Suprapubic skin (tissue), 4 donors: ENCODE measurements at regions not wholly inside any gene's neighbourhood (a gene's known extent, or its start where the extent isn't known, plus 50 kb on each side); places are given as distances from the start of the nearest gene placed in this dataset.
"Not testable (repeated sequence)": the region's sequence is repeated elsewhere in the genome, so short reads cannot be mapped to it uniquely, and the experiment has no call there.

ENCODE experiments used
- DNase-seq, 2 donors: peaks; one replicate each; pipeline ENCODE4 v3.0.0-alpha.2; 2019; ENCODE audit warnings: low spot score in 2 of 2
- H3K27ac ChIP-seq: fragments of 200-600 bp; sonication (generic); one replicate; pipeline ENCODE4 v1.5.1; 2019
- H3K27me3 ChIP-seq: fragments of 200-600 bp; sonication (generic); one replicate; pipeline ENCODE4 v1.5.1; 2019
- H3K36me3 ChIP-seq: fragments of 200-600 bp; sonication (generic); one replicate; pipeline ENCODE4 v1.5.1; 2019
- H3K4me1 ChIP-seq: fragments of 200-600 bp; sonication (generic); one replicate; pipeline ENCODE4 v1.5.1; 2019
- H3K4me3 ChIP-seq: fragments of 200-600 bp; sonication (generic); one replicate; pipeline ENCODE4 v1.5.1; 2019; ENCODE audit warnings: mild to moderate bottlenecking
- H3K9me3 ChIP-seq: fragments of 200-600 bp; sonication (generic); one replicate; pipeline ENCODE4 v1.5.1; 2019
- CTCF ChIP-seq, 2 donors: fragments of 200-600 bp in 1 of 2; fragments of 450-650 bp in 1 of 2; sonication (generic) in 1 of 2; IDR thresholded peaks; one replicate each; pipeline ENCODE4 v1.5.1; 2016 to 2019; ENCODE audit warnings: antibody characterized with exemption in 2 of 2, mild to moderate bottlenecking in 1 of 2, moderate library complexity in 1 of 2
- EP300 ChIP-seq: sonication (generic); formaldehyde crosslinking; IDR thresholded peaks from one replicate; pipeline ENCODE4 v1.6.1; 2017; ENCODE audit warnings: antibody characterized with exemption
- POLR2A ChIP-seq, 2 donors: fragments of 450-650 bp; IDR thresholded peaks; one replicate each; pipeline ENCODE4 v1.6.1; 2017; ENCODE audit warnings: antibody characterized with exemption in 2 of 2, mild to moderate bottlenecking in 2 of 2, moderate library complexity in 2 of 2
- POLR2AphosphoS5 ChIP-seq, 3 donors: sonication (generic); formaldehyde crosslinking; IDR thresholded peaks; one replicate each; pipeline ENCODE4 v1.6.1; 2017; ENCODE audit warnings: antibody characterized with exemption in 3 of 3
- WGBS: methylation state at CpG from one replicate; pipeline ENCODE4 v1.1.5; 2018; 5-methylcytosine and 5-hydroxymethylcytosine counted together

DNA sequence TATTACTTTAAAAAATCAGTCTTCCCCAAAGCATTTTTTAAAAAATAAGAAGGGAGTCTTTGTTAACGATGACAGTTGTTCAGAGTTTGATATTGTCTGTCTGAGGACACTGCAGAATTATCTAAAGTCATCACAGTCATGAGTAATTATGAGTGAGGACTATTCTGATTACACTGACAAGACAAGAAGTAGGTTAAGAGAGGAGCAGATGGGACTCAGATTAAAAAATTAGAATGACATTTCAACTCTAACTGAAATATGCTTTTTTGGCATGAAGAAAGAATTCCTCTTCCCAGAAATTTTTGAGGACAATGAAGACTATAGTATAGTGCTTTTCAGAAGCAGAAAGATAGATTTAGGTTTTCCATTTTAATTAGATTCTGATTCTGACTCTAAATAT, 456.5 kb downstream of the EPHA7 start:
- DNase-seq, result no peak
- Histone ChIP-seq H3K4me1 (no peaks in the 10 kb centered on the region), H3K36me3 (no peaks in the 10 kb centered on the region), H3K27ac (no peak overlapping the region), H3K9me3 (peaks cover 7% of the 10 kb centered on the region), H3K4me3 (no peak overlapping the region), H3K27me3 (no peaks in the 10 kb centered on the region)
- 58% methylated on average over 1 of the region's 1 CpG for WGBS
- no peak for TF ChIP-seq POLR2A (IDR thresholded peaks at IDR 0.05)

- 89% methylated on average over 6 of the region's 7 CpGs for WGBS
- H3K36me3 ChIP-seq, DNase-seq: not testable (repeated sequence)
Observed at GRCh38 chr6:92952111-92952510, 467.2 kb downstream of the EPHA7 start.

GRCh38 chr6:92945799-92946198, 473.6 kb downstream of the EPHA7 start:
- 76% methylated on average over 3 of the region's 3 CpGs for WGBS
- H3K9me3 ChIP-seq, result no peaks in the 10 kb centered on the region
- no peaks in the 10 kb centered on the region for H3K4me1 ChIP-seq
- DNase-seq, result no peak
- H3K36me3 ChIP-seq, result no peaks in the 10 kb centered on the region
- no peak overlapping the region for H3K4me3 ChIP-seq
- TF ChIP-seq POLR2A (IDR thresholded peaks at IDR 0.05), result no peak
- no peak for TF ChIP-seq POLR2AphosphoS5 (IDR thresholded peaks at IDR 0.05)
- no peak for TF ChIP-seq CTCF (IDR thresholded peaks at IDR 0.05)
- TF ChIP-seq EP300, result no peak
- H3K27ac ChIP-seq, result no peak overlapping the region
- no peaks in the 10 kb centered on the region for H3K27me3 ChIP-seq

More at GRCh38 chr6:92952111-92952510, 467.2 kb downstream of the EPHA7 start:
- not testable (repeated sequence) for H3K27ac ChIP-seq, H3K9me3 ChIP-seq, H3K4me1 ChIP-seq, H3K27me3 ChIP-seq, H3K4me3 ChIP-seq

GRCh38 chr6:92944132-92944531, 475.2 kb downstream of the EPHA7 start:
- no peak overlapping the region for H3K27ac ChIP-seq
- H3K36me3 ChIP-seq, result no peaks in the 10 kb centered on the region
- no peaks in the 10 kb centered on the region for H3K9me3 ChIP-seq
- H3K27me3 ChIP-seq, result no peaks in the 10 kb centered on the region
- DNase-seq, result no peak
- H3K4me3 ChIP-seq, result no peak overlapping the region
- 87% methylated on average over 1 of the region's 1 CpG for WGBS
- H3K4me1 ChIP-seq, result no peaks in the 10 kb centered on the region
- TF ChIP-seq POLR2A (IDR thresholded peaks at IDR 0.05), result no peak
- no peak for TF ChIP-seq EP300
- no peak for TF ChIP-seq POLR2AphosphoS5 (IDR thresholded peaks at IDR 0.05)
- no peak for TF ChIP-seq CTCF (IDR thresholded peaks at IDR 0.05)

GRCh38 chr6:92942549-92942948, 476.8 kb downstream of the EPHA7 start:
- H3K27ac ChIP-seq, result no peak overlapping the region
- H3K36me3 ChIP-seq, result no peaks in the 10 kb centered on the region
- no peaks in the 10 kb centered on the region for H3K4me1 ChIP-seq
- H3K27me3 ChIP-seq, result no peaks in the 10 kb centered on the region
- no peaks in the 10 kb centered on the region for H3K9me3 ChIP-seq
- no peak for TF ChIP-seq CTCF (IDR thresholded peaks at IDR 0.05)
- H3K4me3 ChIP-seq, result no peak overlapping the region
- no peak for DNase-seq

GRCh38 chr6:92934625-92935024, 484.7 kb downstream of the EPHA7 start:
- H3K4me1 ChIP-seq, result no peaks in the 10 kb centered on the region
- H3K4me3 ChIP-seq, result no peak overlapping the region
- H3K9me3 ChIP-seq, result no peaks in the 10 kb centered on the region
- H3K27ac ChIP-seq, result no peak overlapping the region
- TF ChIP-seq POLR2A (IDR thresholded peaks at IDR 0.05) (no peak), EP300 (no peak), POLR2AphosphoS5 (IDR thresholded peaks at IDR 0.05) (no peak), CTCF (IDR thresholded peaks at IDR 0.05) (no peak)
- H3K36me3 ChIP-seq, result no peaks in the 10 kb centered on the region
- H3K27me3 ChIP-seq, result no peaks in the 10 kb centered on the region
- no CpG with 5 or more reads among the region's 1 CpG for WGBS
- DNase-seq, result no peak
